ENCODE measurements at regions not wholly inside any gene's neighbourhood (a gene's known extent, or its start where the extent isn't known, plus 50 kb on each side); places are given as distances from the start of the nearest gene placed in this dataset.

GRCh38 chr7:11302121-11302520 is 328.4 kb downstream of the PHF14 start:
- in situ Hi-C loops (cut with MboI; ENCODE audit: low pct_ligation_motif_present in 1 of 4, low pct_unique_long_range_greater_than_20kb in 1 of 4, low sequenced_read_pairs in 3 of 4) (no loop called here), intact Hi-C loops (cut with DNase I; ENCODE audit: low total_unique reads) (no loop called here)
- TF ChIP-seq POLR2AphosphoS5 (IDR thresholded peaks at IDR 0.05) (no peak), EP300 (IDR thresholded peaks at IDR 0.05; ENCODE audit: low read depth) (no peak), POLR2A (IDR thresholded peaks at IDR 0.05) (no peak), CTCF (IDR thresholded peaks at IDR 0.05) (no peak)
- no peaks in the 10 kb centered on the region for H3K9me3 ChIP-seq
- H3K4me3 ChIP-seq = no peak overlapping the region
- H3K27me3 ChIP-seq = no peaks in the 10 kb centered on the region
- no peaks in the 10 kb centered on the region for H3K4me1 ChIP-seq
- H3K27ac ChIP-seq = no peak overlapping the region
- H3K36me3 ChIP-seq = no peaks in the 10 kb centered on the region
- no peak for DNase-seq

- 86 to 94% methylated on average over 2 of the region's 2 CpGs for WGBS, 2 donors (ENCODE audit: low coverage in 1 of 2)
- in situ Hi-C loops (cut with MboI; ENCODE audit: low pct_ligation_motif_present in 1 of 4, low pct_unique_long_range_greater_than_20kb in 1 of 4, low sequenced_read_pairs in 3 of 4) = no loop called here
- TF ChIP-seq POLR2AphosphoS5 (IDR thresholded peaks at IDR 0.05) (no peak), EP300 (IDR thresholded peaks at IDR 0.05; ENCODE audit: low read depth) (no peak)
- no peaks in the 10 kb centered on the region for H3K36me3 ChIP-seq
- no peaks in the 10 kb centered on the region for H3K27me3 ChIP-seq
- intact Hi-C loops (cut with DNase I; ENCODE audit: low total_unique reads) = no loop called here
- H3K9me3 ChIP-seq = no peaks in the 10 kb centered on the region
- no peak overlapping the region for H3K4me3 ChIP-seq
- DNase-seq = no peak
- H3K4me1 ChIP-seq = no peaks in the 10 kb centered on the region
- H3K27ac ChIP-seq = no peak overlapping the region
Measured at GRCh38 chr7:11313801-11314200, 340.1 kb downstream of the PHF14 start.

- H3K4me3 ChIP-seq = no peak overlapping the region
- TF ChIP-seq CTCF (IDR thresholded peaks at IDR 0.05) (no peak), EP300 (IDR thresholded peaks at IDR 0.05; ENCODE audit: low read depth) (no peak), POLR2A (IDR thresholded peaks at IDR 0.05) (no peak), POLR2AphosphoS5 (IDR thresholded peaks at IDR 0.05) (no peak)
- in situ Hi-C loops (cut with MboI; ENCODE audit: low pct_ligation_motif_present in 1 of 4, low pct_unique_long_range_greater_than_20kb in 1 of 4, low sequenced_read_pairs in 3 of 4) (no loop called here), intact Hi-C loops (cut with DNase I; ENCODE audit: low total_unique reads) (no loop called here)
- no peaks in the 10 kb centered on the region for H3K27me3 ChIP-seq
- no peaks in the 10 kb centered on the region for H3K4me1 ChIP-seq
- no peaks in the 10 kb centered on the region for H3K36me3 ChIP-seq
- DNase-seq = no peak
- H3K9me3 ChIP-seq = no peaks in the 10 kb centered on the region
- H3K27ac ChIP-seq = no peak overlapping the region
- WGBS, 2 donors (ENCODE audit: low coverage in 1 of 2) = 76 to 79% methylated on average over 3 of the region's 3 CpGs
Measured at GRCh38 chr7:11315666-11316258, 342.1 kb downstream of the PHF14 start.

GRCh38 chr7:11317766-11318165 is 344.1 kb downstream of the PHF14 start:
- Histone ChIP-seq H3K4me3 (no peak overlapping the region), H3K4me1 (no peaks in the 10 kb centered on the region), H3K27me3 (no peaks in the 10 kb centered on the region), H3K27ac (no peak overlapping the region), H3K36me3 (no peaks in the 10 kb centered on the region), H3K9me3 (no peaks in the 10 kb centered on the region)
- in situ Hi-C loops (cut with MboI; ENCODE audit: low pct_ligation_motif_present in 1 of 4, low pct_unique_long_range_greater_than_20kb in 1 of 4, low sequenced_read_pairs in 3 of 4) (no loop called here), intact Hi-C loops (cut with DNase I; ENCODE audit: low total_unique reads) (no loop called here)
- no peak for TF ChIP-seq EP300 (IDR thresholded peaks at IDR 0.05; ENCODE audit: low read depth)
- no peak for TF ChIP-seq CTCF (IDR thresholded peaks at IDR 0.05)
- no peak for TF ChIP-seq POLR2A (IDR thresholded peaks at IDR 0.05)
- TF ChIP-seq POLR2AphosphoS5 (IDR thresholded peaks at IDR 0.05) = no peak
- 90 to 92% methylated on average over 1 of the region's 1 CpG for WGBS, 2 donors (ENCODE audit: low coverage in 1 of 2)
- DNase-seq = no peak
